ENCODE measurements at regions not wholly inside any gene's neighbourhood (a gene's known extent, or its start where the extent isn't known, plus 50 kb on each side); places are given as distances from the start of the nearest gene placed in this dataset.

GRCh38 chr1:79469139-79469538, 462.6 kb upstream of the ADGRL4 start:
- BruUV-seq (replicated peaks) = no TSS peak

More at GRCh38 chr1:79469139-79469538, 462.6 kb upstream of the ADGRL4 start:
- POLR2A ChIA-PET = no interaction called here
- in situ Hi-C loops (cut with HindIII; ENCODE audit: extremely low pct_ligation_motif_present, low pct_unique_long_range_greater_than_20kb) = no loop called here
- H3K4me1 ChIP-seq (ENCODE audit: insufficient read depth, low read length) = no peaks in the 10 kb centered on the region
- H3K4me2 ChIP-seq (ENCODE audit: low read depth, low read length) = no peak overlapping the region
- ATAC-seq = no peak
- TF ChIP-seq NFYB (CRISPR knock-in tag; IDR thresholded peaks at IDR 0.05) (no peak), ZNF512 (CRISPR knock-in tag; IDR thresholded peaks at IDR 0.05) (no peak), NRL (CRISPR knock-in tag; IDR thresholded peaks at IDR 0.05; ENCODE audit: borderline replicate concordance) (no peak), NR2C2 (CRISPR knock-in tag; IDR thresholded peaks at IDR 0.05; ENCODE audit: borderline replicate concordance) (no peak), MYPOP (CRISPR knock-in tag; IDR thresholded peaks at IDR 0.05) (no peak), KLF15 (CRISPR knock-in tag; IDR thresholded peaks at IDR 0.05; ENCODE audit: borderline replicate concordance) (no peak), ZSCAN31 (CRISPR knock-in tag; IDR thresholded peaks at IDR 0.05; ENCODE audit: low read depth) (no peak), ETS1 (CRISPR knock-in tag; IDR thresholded peaks at IDR 0.05) (no peak), ZNF432 (CRISPR knock-in tag; IDR thresholded peaks at IDR 0.05; ENCODE audit: borderline replicate concordance) (no peak), MLLT10 (CRISPR knock-in tag; IDR thresholded peaks at IDR 0.05) (no peak), KLF13 (CRISPR knock-in tag; IDR thresholded peaks at IDR 0.05) (no peak), RERE (CRISPR knock-in tag; IDR thresholded peaks at IDR 0.05; ENCODE audit: low read depth) (no peak), SETDB1 (CRISPR knock-in tag; IDR thresholded peaks at IDR 0.05; ENCODE audit: borderline replicate concordance) (no peak), FOXJ3 (CRISPR knock-in tag; IDR thresholded peaks at IDR 0.05; ENCODE audit: borderline replicate concordance) (no peak), NCOR1 (IDR thresholded peaks at IDR 0.05; ENCODE audit: borderline replicate concordance, low read length) (no peak)
- H3K36me3 ChIP-seq (replicated peaks in 1 of 2; ENCODE audit: control insufficient read depth in 1 of 2, insufficient read depth in 2 of 2, low read length in 2 of 2) = no peaks in the 10 kb centered on the region
- no peaks in the 10 kb centered on the region for H3K27me3 ChIP-seq (ENCODE audit: control insufficient read depth in 1 of 2, insufficient read depth in 2 of 2, low read length in 2 of 2)
- no peaks in the 10 kb centered on the region for H3K79me2 ChIP-seq (ENCODE audit: insufficient read depth, low read length)
- no peak overlapping the region for H2AFZ ChIP-seq (ENCODE audit: low read length)
- peaks cover 49% of the 10 kb centered on the region for H3K9me3 ChIP-seq (ENCODE audit: low read length)
- no peak for FAIRE-seq
- H3K9ac ChIP-seq (ENCODE audit: insufficient read depth, low read depth, low read length) = no peak overlapping the region
- CTCF ChIA-PET (ENCODE audit: low intra/inter-chr PET ratio, low total read pairs) = no interaction called here
- intact Hi-C loops (cut with micrococcal nuclease; ENCODE audit: unreplicated experiment) = no loop called here
- H3K4me3 ChIP-seq (replicated peaks in 1 of 3; ENCODE audit: insufficient read depth in 1 of 3, low read depth in 2 of 3, low read length in 3 of 3) = no peak overlapping the region
- H4K20me1 ChIP-seq (ENCODE audit: insufficient read depth, low read length) = no peaks in the 10 kb centered on the region
- H3K27ac ChIP-seq (ENCODE audit: extremely low read length, insufficient read depth, low read length) = no peak overlapping the region
- no peak for DNase-seq (ENCODE audit: low spot score)

Data from HepG2 (cell line).